ENCODE measurements at regions not wholly inside any gene's neighbourhood (a gene's known extent, or its start where the extent isn't known, plus 50 kb on each side); places are given as distances from the start of the nearest gene placed in this dataset.

- DNase-seq (ENCODE audit: low spot score), result no peak
Observed at GRCh38 chr20:6693178-6693807, 74.2 kb upstream of the BMP2 start.

DNA sequence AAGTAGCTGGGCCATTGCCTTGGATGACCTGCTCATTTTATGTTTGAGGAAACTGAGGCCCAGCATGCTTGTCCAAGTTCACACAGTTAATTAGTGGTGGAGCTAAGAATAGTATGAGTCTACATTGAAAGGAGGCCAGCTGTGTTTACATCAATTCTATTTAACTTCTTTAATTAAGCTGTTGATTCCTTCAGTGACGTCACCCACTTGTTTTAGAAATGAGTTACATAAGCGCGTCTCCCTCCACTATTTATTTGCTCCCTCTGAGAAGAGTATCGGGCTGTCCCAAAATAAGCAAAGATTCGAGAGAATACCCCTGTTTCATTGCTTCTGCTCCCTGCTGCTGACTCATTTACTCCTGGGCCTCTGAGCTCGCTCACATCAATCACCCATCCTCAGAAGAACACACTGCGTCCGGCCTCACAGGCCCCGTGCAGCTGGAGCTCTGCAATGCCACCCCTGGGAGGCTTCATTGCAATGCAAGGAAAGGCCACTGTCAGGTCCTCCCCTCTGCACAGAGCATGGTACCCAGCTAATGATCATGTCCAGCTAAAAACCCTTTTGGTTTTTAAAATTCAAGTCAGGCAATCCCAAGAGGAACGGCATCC is 74.8 kb upstream of the BMP2 start:
- DNase-seq (ENCODE audit: low spot score), result no peak

GRCh38 chr20:6691516-6691915 is 76.0 kb upstream of the BMP2 start:
- DNase-seq (ENCODE audit: low spot score), result no peak

DNA sequence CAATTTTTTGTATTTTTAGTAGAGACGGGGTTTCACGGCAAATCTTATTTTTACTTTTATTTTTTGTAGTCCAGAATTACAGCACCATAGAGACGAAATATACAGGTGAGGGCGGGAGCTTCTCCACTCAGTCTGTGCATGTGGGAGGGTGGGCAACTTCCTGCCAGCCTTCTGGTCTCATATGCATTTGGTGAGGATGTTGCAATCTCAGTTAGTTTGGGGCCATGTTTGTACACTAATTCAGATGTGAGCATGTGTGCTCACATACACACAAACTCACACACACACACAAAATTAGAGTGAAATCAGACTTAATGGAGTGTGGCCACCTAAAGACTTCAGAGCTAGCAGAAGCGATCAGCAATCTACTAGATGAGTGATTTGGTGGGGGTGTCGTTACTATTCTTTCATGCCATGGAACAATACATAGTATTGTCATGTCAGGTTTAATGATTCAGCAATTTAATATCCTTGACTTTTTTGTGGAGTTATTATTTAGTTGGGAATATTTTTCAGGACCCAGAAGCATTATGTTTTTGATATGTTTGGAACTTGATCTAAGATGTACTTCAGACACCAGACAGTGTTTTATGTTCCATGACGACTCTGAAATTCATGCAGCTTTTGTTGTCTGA is 78.0 kb upstream of the BMP2 start:
- no peak for DNase-seq (ENCODE audit: low spot score)

- DNase-seq (ENCODE audit: low spot score), result no peak
Observed at GRCh38 chr20:6686171-6686570, 81.3 kb upstream of the BMP2 start.

DNA sequence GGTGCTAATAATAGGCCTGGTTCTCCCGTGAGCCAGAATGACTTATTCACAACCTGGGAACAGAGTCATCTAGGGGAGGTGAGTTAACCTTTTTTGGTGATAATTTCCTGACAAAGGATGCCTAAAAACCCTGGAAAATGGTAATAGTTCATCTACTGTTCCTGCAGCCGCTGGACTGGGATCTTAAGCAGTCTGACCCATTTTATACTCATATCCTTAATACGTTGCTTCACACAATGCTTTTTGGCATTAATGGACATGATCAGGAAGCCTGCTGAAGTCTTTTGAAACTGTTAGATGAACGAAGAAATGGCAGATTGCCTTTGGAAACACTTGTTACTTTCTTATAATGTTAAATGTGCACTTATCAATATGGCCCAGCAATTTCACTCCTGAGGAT is 81.9 kb upstream of the BMP2 start:
- no peak for DNase-seq (ENCODE audit: low spot score)

- no peak for DNase-seq (ENCODE audit: low spot score)
Observed at GRCh38 chr20:6685181-6685582, 82.3 kb upstream of the BMP2 start.

GRCh38 chr20:6683021-6683977 is 84.2 kb upstream of the BMP2 start:
- DNase-seq (ENCODE audit: low spot score), result no peak

- DNase-seq (ENCODE audit: low spot score), result no peak
Observed at GRCh38 chr20:6680854-6681253, 86.6 kb upstream of the BMP2 start.

- DNase-seq (ENCODE audit: low spot score), result no peak
Observed at GRCh38 chr20:6680441-6680840, 87.0 kb upstream of the BMP2 start.

DNA sequence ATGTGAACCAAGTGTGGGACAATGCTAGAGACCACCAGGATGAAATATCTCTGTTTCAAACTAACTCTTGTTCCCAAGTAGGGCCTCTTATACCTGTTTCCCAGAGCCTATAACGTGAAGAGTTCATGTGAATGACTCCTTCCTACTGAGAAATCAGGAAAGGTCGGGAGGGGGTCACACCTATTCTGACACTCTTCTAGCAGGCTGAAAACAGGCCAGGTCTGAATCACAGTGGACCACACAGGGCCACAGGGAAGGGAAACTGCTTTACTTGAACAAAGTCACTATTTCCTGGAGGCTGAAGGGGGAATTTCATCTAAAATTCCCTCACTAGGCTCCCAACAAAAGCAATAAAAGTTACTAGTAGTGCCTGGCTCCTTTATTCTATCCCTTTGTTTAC is 88.4 kb upstream of the BMP2 start:
- DNase-seq (ENCODE audit: low spot score), result no peak

GRCh38 chr20:6678101-6678500 is 89.4 kb upstream of the BMP2 start:
- no peak for DNase-seq (ENCODE audit: low spot score)

- no peak for DNase-seq (ENCODE audit: low spot score)
Observed at GRCh38 chr20:6674831-6675230, 92.7 kb upstream of the BMP2 start.

DNA sequence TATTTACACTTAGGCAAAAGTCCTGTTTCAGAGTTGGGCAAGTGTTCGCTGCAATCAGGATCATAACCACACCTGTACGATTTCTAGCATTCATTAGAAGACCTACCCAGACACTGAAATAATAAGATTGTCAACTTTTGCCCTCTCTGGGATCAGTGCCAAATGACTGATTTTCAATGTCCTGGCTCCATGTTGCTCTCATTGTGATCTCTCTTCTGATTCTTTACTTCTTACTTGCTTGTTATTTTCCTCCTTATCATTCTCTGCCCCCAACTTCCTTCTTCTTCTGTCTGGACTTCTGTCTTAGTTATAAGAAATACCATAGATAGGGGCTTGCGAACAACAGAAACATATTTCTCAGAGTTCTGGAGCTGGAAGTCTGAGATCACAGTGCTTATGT is 94.4 kb upstream of the BMP2 start:
- DNase-seq (ENCODE audit: low spot score), result no peak

- no peak for DNase-seq (ENCODE audit: low spot score)
Observed at GRCh38 chr20:6671829-6672228, 95.7 kb upstream of the BMP2 start.

DNA sequence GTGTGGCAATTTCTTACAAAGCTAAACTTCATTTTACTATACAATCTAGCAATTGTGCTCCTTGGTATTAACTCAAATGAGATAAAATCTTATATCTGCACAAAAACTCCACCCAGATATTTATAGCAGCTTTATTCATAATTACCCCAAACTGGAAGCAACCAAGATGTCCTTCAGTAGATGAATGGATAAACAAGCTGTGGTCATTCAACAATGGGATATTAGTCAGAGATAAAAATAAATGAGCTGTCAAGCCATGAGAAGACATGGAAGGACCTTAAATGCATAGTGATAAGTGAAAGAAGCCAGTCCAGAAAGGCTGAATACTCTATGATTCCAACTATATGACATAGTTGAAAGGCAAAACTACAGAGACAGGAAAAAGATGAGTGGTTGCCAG is 98.9 kb upstream of the BMP2 start:
- no peak for DNase-seq (ENCODE audit: low spot score)

- DNase-seq (ENCODE audit: low spot score), result no peak
Observed at GRCh38 chr20:6665621-6666355, 101.7 kb upstream of the BMP2 start.

DNA sequence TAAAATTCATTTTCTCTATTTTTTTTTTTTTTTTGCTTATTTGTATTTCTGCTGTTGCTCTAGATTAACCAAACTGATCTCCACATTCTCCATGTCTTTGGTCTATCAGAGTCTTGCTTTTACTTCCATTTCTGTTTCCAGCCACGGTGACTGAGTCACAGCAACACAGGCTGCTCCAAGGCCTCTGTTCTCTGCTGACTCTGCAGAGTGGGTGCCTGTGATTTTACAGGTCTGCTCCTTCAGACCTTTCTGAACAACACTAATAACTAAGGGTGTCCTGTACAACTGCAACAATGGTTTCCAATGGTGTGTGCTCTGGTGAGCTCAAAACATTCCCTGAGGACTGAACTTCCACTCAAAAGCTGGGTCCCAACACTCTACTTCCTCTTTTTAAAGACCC is 102.3 kb upstream of the BMP2 start:
- no peak for DNase-seq (ENCODE audit: low spot score)

DNA sequence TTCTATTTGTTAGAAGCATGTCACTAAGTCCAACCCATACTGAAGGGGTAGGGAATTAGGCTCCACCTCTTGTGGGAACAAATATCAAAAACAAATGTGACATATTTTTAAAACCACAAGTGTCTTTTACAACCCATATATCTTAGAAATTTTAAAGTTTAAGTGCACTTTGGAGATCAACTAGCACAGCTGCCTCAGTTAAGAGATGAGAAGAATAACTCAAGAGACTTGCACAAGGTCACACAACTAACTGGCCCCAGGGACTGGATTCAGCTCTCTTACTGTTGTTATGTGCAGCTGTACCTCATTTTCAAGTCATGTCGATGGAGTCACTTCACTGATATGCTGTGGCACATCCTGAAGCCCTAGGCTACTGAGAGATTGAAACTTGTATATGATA is 102.9 kb upstream of the BMP2 start:
- no peak for DNase-seq (ENCODE audit: low spot score)

DNA sequence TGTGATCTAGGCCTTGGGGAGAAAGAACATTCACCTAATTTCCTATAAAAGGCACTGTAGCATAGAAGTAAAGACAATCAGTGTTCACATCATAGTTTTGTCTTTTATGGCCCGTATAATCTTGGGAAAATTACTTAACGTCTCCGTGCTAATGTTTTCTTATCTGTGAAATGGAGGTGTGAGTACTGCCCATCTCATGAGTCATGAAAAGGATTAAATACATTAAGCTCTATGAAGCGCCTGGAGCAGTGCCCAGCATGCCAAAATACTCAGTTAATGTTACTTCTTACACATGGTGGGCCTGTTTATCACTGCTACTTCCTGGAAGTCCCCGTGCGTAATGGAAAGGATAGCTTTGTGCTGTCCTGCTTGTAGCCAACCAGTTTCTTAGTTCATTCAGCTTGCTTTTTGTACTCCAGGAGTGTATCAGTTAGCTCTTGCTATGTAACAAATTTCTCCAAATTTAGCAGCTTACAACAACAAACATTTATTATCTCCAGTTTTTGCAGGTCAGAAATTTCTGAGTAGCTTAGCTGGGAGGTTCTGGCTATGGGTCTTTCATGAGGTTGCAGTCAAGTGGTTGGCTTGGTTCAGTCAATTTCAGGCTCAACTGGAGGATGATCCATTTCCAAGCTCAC is 103.6 kb upstream of the BMP2 start:
- no peak for DNase-seq (ENCODE audit: low spot score)

DNA sequence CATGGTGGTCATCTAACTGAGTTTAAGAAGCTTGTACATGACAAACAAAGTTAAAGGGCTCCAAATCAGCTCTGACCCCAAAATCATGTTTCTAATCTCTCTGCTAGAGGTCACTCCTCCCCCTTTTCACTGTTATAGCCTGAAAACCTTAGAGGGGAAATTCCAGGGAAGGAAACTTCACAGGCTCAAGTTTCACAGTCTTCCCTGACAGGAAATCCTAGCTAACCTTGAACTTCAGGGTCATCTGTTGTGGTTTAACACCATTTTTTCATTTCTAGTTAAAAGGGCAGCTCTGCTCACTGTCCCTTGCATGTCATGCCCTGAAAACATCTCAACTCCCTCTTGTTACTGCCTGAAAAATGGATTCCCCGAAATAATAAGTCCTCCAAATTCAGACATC is 104.4 kb upstream of the BMP2 start:
- DNase-seq (ENCODE audit: low spot score), result no peak

DNA sequence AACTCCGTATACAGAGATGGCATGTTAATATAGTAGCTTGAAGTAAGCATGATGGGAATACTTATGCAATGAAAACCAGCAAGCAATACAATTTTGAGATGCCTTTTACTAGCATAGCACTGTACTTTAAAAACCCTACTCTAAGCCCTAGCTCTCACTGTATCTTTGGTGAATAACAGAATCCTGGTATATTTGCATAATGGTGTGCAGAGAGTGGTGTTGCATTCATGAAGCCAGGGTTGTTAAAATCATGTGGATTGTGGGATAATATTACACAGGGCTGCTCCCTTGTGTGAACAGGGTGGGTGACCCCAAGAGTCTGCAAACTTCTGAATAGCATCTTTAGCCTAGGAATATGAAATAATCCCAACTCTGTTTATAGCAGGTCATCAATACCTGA is 105.2 kb upstream of the BMP2 start:
- DNase-seq (ENCODE audit: low spot score), result no peak
